ENCODE measurements at regions not wholly inside any gene's neighbourhood (a gene's known extent, or its start where the extent isn't known, plus 50 kb on each side); places are given as distances from the start of the nearest gene placed in this dataset.

DNA sequence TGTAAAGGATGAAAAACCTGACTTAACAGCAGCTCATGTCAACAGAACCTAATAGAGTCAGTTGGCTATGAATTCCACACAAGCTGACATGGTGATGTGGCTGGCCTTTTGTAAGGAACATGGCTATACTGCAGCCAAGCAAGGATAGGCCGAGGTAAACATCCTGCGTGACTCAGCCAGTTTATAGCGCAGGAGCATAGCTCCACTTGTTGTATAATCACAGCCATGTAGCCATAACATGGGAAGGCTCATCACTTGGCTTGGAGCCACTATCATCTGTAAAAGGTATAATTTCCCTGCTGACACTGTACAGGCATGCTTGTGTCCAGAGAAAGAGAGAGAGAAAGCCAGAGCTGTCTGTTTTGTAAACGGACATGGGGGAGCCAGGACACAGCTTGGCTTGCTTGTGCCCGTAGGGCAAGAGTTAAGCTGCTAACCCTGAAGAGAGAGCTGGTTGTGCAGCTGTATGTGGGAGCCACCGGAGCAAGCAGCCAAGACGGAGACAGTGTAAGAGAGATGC lies 104.4 kb upstream of the PLET1 start:
- Histone ChIP-seq H3K4me2 (ENCODE audit: insufficient read depth, low read length) (no peak overlapping the region), H3K27ac (ENCODE audit: insufficient read depth, low read depth, low read length) (no peak overlapping the region), H2AFZ (ENCODE audit: low read depth, low read length) (peak overlapping the region; percentile 44), H3K4me3 (replicated peaks in 1 of 3; ENCODE audit: insufficient read depth in 1 of 3, low read depth in 1 of 3, low read length in 3 of 3) (no peak overlapping the region), H3K4me1 (ENCODE audit: control insufficient read depth, extremely low read depth, insufficient read depth, low read length) (no peaks in the 10 kb centered on the region), H3K79me2 (ENCODE audit: control insufficient read depth, insufficient read depth, low read length) (no peaks in the 10 kb centered on the region), H3K9me1 (replicated peaks; ENCODE audit: control insufficient read depth, extremely low read depth, insufficient read depth, low read length) (no peaks in the 10 kb centered on the region), H3K36me3 (ENCODE audit: control insufficient read depth in 2 of 2, extremely low read depth in 1 of 2, insufficient read depth in 2 of 2, low read length in 2 of 2) (no peaks in the 10 kb centered on the region), H3K9ac (replicated peaks; ENCODE audit: extremely low read depth, insufficient read depth, low read length) (no peak overlapping the region), H3K27me3 (ENCODE audit: control insufficient read depth in 2 of 2, insufficient read depth in 2 of 2, low read length in 2 of 2) (no peaks in the 10 kb centered on the region), H4K20me1 (replicated peaks; ENCODE audit: control insufficient read depth, extremely low read depth, insufficient read depth, low read length) (no peaks in the 10 kb centered on the region), H3K9me3 (replicated peaks; ENCODE audit: control insufficient read depth, insufficient read depth, low read length) (no peaks in the 10 kb centered on the region)
- DNase-seq (ENCODE audit: low read depth, low spot score) (peak; percentile 27), FAIRE-seq (no peak)
- BruUV-seq (replicated peaks) = no TSS peak
- POLR2A ChIA-PET = no interaction called here
- TF ChIP-seq POLR2A (IDR thresholded peaks at IDR 0.05; ENCODE audit: low read depth, low read length) (no peak), FOS (IDR thresholded peaks at IDR 0.05; ENCODE audit: borderline replicate concordance, insufficient read depth, low read length) (no peak)
- CTCF ChIA-PET = interaction anchor here (1.6 kb wide), 1 partner anchor 9 kb away, joined by 7 read pairs; no protein-coding TSS in a partner anchor
- intact Hi-C loops (cut with micrococcal nuclease) (no loop called here), dilution Hi-C loops (cut with MboI; ENCODE audit: extremely low pct_ligation_motif_present, low sequenced_read_pairs) (no loop called here)

DNA sequence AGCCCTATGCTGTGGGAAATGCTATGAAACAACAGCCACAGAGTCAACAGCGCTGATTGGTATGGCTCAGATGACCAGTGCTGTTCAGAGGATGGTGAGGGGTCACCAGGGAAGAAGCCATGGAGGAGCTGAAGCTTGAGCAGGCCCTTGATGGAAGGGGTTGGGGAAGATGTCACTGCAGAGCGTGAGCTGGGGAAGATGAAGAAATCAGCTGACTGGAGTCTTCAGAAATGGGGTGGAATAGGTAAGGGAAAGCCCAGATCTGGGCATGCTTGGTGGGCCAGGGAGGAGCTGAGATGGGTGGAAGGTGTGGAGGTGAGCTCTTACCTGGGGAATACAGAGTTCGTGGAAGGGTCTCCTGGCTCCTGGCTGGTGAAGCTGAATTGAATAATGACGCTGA lies 105.4 kb upstream of the PLET1 start:
- ChIA-PET CTCF (interaction anchor here (1.6 kb wide), 1 partner anchor 8 kb away, joined by 7 read pairs; no protein-coding TSS in a partner anchor), POLR2A (interaction anchor here (0.6 kb wide), 1 partner anchor 25 kb away, joined by 4 read pairs; no protein-coding TSS in a partner anchor)
- Histone ChIP-seq H3K27me3 (ENCODE audit: control insufficient read depth in 2 of 2, insufficient read depth in 2 of 2, low read length in 2 of 2) (no peaks in the 10 kb centered on the region), H3K9me3 (replicated peaks; ENCODE audit: control insufficient read depth, insufficient read depth, low read length) (no peaks in the 10 kb centered on the region), H3K36me3 (ENCODE audit: control insufficient read depth in 2 of 2, extremely low read depth in 1 of 2, insufficient read depth in 2 of 2, low read length in 2 of 2) (no peaks in the 10 kb centered on the region), H4K20me1 (replicated peaks; ENCODE audit: control insufficient read depth, extremely low read depth, insufficient read depth, low read length) (no peaks in the 10 kb centered on the region), H3K4me2 (ENCODE audit: insufficient read depth, low read length) (no peak overlapping the region), H3K4me3 (replicated peaks in 1 of 3; ENCODE audit: insufficient read depth in 1 of 3, low read depth in 1 of 3, low read length in 3 of 3) (no peak overlapping the region), H2AFZ (ENCODE audit: low read depth, low read length) (no peak overlapping the region), H3K4me1 (ENCODE audit: control insufficient read depth, extremely low read depth, insufficient read depth, low read length) (no peaks in the 10 kb centered on the region), H3K9ac (replicated peaks; ENCODE audit: extremely low read depth, insufficient read depth, low read length) (no peak overlapping the region), H3K79me2 (ENCODE audit: control insufficient read depth, insufficient read depth, low read length) (no peaks in the 10 kb centered on the region), H3K27ac (ENCODE audit: insufficient read depth, low read depth, low read length) (no peak overlapping the region), H3K9me1 (replicated peaks; ENCODE audit: control insufficient read depth, extremely low read depth, insufficient read depth, low read length) (no peaks in the 10 kb centered on the region)
- no peak for DNase-seq (ENCODE audit: low read depth, low spot score)
- no peak for FAIRE-seq
- intact Hi-C loops (cut with micrococcal nuclease) = no loop called here
- dilution Hi-C loops (cut with MboI; ENCODE audit: extremely low pct_ligation_motif_present, low sequenced_read_pairs) = no loop called here
- no peak for TF ChIP-seq POLR2A (IDR thresholded peaks at IDR 0.05; ENCODE audit: low read depth, low read length)
- no peak for TF ChIP-seq FOS (IDR thresholded peaks at IDR 0.05; ENCODE audit: borderline replicate concordance, insufficient read depth, low read length)
- no peak for TF ChIP-seq POLR2AphosphoS5 (IDR thresholded peaks at IDR 0.05; ENCODE audit: insufficient read depth, low read depth, low read length)
- TF ChIP-seq, protein P1, sequence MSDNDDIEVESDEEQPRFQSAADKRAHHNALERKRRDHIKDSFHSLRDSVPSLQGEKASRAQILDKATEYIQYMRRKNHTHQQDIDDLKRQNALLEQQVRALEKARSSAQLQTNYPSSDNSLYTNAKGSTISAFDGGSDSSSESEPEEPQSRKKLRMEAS (IDR thresholded peaks at IDR 0.05; ENCODE audit: insufficient read depth, insufficient read length) = no peak
- TF ChIP-seq EZH2 (IDR thresholded peaks at IDR 0.05; ENCODE audit: borderline replicate concordance, low read depth, low read length, severe bottlenecking) = no peak
- TF ChIP-seq MYC (IDR thresholded peaks at IDR 0.05; ENCODE audit: low read depth, low read length) = no peak
- TF ChIP-seq, protein P2, sequence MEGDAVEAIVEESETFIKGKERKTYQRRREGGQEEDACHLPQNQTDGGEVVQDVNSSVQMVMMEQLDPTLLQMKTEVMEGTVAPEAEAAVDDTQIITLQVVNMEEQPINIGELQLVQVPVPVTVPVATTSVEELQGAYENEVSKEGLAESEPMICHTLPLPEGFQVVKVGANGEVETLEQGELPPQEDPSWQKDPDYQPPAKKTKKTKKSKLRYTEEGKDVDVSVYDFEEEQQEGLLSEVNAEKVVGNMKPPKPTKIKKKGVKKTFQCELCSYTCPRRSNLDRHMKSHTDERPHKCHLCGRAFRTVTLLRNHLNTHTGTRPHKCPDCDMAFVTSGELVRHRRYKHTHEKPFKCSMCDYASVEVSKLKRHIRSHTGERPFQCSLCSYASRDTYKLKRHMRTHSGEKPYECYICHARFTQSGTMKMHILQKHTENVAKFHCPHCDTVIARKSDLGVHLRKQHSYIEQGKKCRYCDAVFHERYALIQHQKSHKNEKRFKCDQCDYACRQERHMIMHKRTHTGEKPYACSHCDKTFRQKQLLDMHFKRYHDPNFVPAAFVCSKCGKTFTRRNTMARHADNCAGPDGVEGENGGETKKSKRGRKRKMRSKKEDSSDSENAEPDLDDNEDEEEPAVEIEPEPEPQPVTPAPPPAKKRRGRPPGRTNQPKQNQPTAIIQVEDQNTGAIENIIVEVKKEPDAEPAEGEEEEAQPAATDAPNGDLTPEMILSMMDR (IDR thresholded peaks at IDR 0.05; ENCODE audit: extremely low read depth in 1 of 2, insufficient read depth in 1 of 2, low read depth in 1 of 2, low read length in 2 of 2) = no peak
- no peak for TF ChIP-seq GATA2 (IDR thresholded peaks at IDR 0.05; ENCODE audit: insufficient read depth, insufficient read length, low read depth, low read length)
- no peak for TF ChIP-seq JUN (IDR thresholded peaks at IDR 0.05; ENCODE audit: borderline replicate concordance, insufficient read depth, insufficient read length, low read depth)
- no TSS peak for BruUV-seq (replicated peaks)
